ENCODE measurements at regions not wholly inside any gene's neighbourhood (a gene's known extent, or its start where the extent isn't known, plus 50 kb on each side); places are given as distances from the start of the nearest gene placed in this dataset.

DNA sequence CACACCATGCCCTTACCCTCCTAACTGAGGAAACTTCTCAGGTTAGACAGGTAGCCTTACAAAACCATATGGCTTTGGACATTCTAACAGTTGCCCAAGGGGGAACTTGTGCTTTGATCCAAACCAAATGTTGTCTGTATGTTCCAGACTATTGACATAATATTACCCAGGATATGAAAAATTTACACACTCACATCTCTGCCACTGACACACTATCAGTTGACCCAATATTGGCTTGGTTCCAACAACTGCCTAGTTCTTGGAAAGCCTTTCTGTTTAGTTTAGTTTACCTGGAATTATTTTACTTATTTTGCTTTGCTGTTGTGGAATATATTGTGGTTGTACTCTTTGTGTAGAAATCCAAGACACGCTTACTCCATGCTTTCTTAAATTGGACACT lies 178.4 kb downstream of the RNF152 start:
- WGBS, 2 donors = 98 to 100% methylated on average over 1 of the region's 1 CpG
- Histone ChIP-seq H3K27me3 (no peaks in the 10 kb centered on the region), H3K36me3 (no peaks in the 10 kb centered on the region), H3K4me3 (no peak overlapping the region), H3K9me3 (peaks cover 0 to 6% (median 0%) of the 10 kb centered on the region in 11 donors), H3K4me1 (peaks cover 0 to 6% (median 0%) of the 10 kb centered on the region in 9 donors), H3K27ac (no peak overlapping the region)
- TF ChIP-seq CTCF (IDR thresholded peaks at IDR 0.05) = no peak
- ATAC-seq (no peak), DNase-seq (no peak)
- intact Hi-C loops (cut with DNase I) = no loop called here

- intact Hi-C loops (cut with DNase I) = no loop called here
- peaks cover 0 to 5% (median 0%) of the 10 kb centered on the region in 9 donors for H3K4me1 ChIP-seq
- H3K4me3 ChIP-seq = no peak overlapping the region
- H3K36me3 ChIP-seq = no peaks in the 10 kb centered on the region
- ATAC-seq (no peak), DNase-seq (no peak)
- no peaks in the 10 kb centered on the region for H3K27me3 ChIP-seq
- H3K9me3 ChIP-seq = peaks cover 0 to 6% (median 0%) of the 10 kb centered on the region in 11 donors
- TF ChIP-seq CTCF (IDR thresholded peaks at IDR 0.05) = no peak
- no peak overlapping the region for H3K27ac ChIP-seq
Measured at GRCh38 chr18:61713502-61713901, 179.3 kb downstream of the RNF152 start.

GRCh38 chr18:61710082-61710620 lies 182.7 kb downstream of the RNF152 start:
- intact Hi-C loops (cut with DNase I) = no loop called here
- Histone ChIP-seq H3K36me3 (no peaks in the 10 kb centered on the region), H3K4me3 (no peak overlapping the region), H3K9me3 (peaks cover 0 to 6% (median 0%) of the 10 kb centered on the region in 11 donors), H3K27me3 (no peaks in the 10 kb centered on the region), H3K27ac (peak overlapping the region in 1 of 10 donors; percentile 2), H3K4me1 (peaks cover 0 to 13% (median 0%) of the 10 kb centered on the region in 9 donors)
- WGBS, 2 donors = 82 to 91% methylated on average over 1 of the region's 1 CpG
- no peak for DNase-seq
- no peak for ATAC-seq
- no peak for TF ChIP-seq CTCF (IDR thresholded peaks at IDR 0.05)

DNA sequence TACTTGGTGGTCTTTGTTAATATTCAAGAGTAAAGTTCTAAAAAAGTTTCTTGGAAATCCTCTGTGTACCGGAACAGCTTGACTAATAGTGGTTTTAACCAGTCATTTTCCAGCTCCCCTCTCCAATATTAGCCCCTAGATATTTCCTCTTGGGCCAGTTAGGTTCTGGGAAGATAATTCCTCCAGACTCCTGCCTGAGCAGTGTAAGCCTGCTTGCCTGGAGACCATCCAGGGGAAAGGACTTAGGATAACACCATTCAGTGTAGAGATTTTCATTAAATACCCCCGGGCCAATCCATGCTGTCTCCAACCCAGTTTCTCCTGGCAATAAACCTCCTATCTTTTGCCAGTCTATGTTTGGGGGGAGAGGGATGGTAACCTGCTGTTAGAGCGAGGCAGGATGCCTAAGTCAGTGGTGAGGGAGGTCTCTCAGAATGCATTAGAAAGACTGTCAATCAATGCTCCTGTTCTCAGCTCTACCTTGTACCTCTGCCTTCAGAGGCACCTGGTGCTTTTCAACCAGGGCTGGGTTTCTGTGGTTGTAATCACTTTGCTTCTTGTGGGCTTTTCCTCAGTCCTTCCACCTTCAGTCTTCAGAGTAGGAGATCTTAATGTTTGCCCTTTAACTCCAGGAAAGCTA lies 186.4 kb downstream of the RNF152 start:
- 66 to 69% methylated on average over 3 of the region's 3 CpGs for WGBS, 2 donors
- Histone ChIP-seq H3K27ac (no peak overlapping the region), H3K9me3 (peaks cover 0 to 6% (median 0%) of the 10 kb centered on the region in 11 donors), H3K36me3 (no peaks in the 10 kb centered on the region), H3K4me1 (peaks cover 0 to 13% (median 0%) of the 10 kb centered on the region in 9 donors), H3K27me3 (no peaks in the 10 kb centered on the region), H3K4me3 (no peak overlapping the region)
- intact Hi-C loops (cut with DNase I) = no loop called here
- ATAC-seq = peak in 2 of 8 donors; percentile 13 to 17
- no peak for DNase-seq
- no peak for TF ChIP-seq CTCF (IDR thresholded peaks at IDR 0.05)

Data from heart right ventricle (tissue), 16 donors.